ENCODE measurements at regions not wholly inside any gene's neighbourhood (a gene's known extent, or its start where the extent isn't known, plus 50 kb on each side); places are given as distances from the start of the nearest gene placed in this dataset.

DNA sequence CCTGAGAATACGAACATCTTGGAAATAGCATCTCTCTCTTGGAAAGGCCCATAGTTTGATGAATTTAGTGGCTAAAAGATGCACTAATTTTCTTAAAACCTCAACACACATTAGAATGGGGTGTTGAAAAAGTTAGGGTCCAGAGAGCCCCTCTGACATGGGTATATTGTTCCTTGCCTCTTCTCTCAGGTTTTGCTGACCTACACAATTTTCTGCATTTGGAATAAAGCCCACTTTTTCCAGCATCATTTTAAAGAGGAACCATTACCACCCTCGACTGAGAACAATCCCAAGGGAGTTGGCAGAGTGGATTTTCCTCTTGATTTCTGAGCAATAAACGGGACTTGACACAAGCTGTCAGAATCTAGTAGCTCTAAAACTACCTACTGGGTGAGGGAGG is 156.1 kb downstream of the PMP22 start:
- no peak for DNase-seq

DNA sequence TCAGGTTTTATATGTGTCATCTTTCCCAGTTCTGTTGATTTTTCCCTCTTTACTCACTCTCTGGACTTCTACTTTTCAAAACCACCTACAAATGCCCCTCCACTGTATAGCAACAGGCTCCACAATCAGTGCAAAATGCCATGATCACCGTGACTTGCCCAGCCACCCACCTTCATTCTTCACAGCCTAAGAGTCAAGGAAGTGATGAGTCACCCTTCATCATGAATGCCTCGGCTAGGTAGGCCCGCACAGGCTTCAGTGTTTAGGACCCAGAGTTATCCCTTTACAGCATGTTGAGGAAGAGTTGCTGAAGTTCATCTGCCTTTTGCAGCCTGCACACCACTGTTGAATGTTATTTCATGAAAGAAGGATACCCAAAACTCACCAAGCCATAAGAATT is 158.6 kb downstream of the PMP22 start:
- DNase-seq: no peak

DNA sequence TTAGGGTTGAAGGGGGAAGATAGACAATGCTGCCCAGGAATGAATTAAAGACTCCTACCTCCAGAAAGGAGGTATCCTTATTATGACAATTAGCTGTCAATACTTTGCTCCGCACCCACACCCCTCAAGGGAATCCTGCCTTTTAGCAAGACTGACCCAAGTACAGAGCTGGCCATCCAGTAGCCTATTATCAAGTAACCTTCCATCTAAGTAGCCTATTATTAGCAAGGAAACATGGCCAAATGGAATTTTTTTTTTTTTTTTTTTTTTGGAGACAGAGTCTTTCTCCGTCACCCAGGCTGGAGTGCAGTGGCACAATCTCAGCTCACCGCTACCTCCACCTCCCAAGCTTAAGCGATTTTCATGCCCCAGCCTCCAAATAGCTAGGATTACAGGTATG is 161.3 kb downstream of the PMP22 start:
- no peak for DNase-seq

DNA sequence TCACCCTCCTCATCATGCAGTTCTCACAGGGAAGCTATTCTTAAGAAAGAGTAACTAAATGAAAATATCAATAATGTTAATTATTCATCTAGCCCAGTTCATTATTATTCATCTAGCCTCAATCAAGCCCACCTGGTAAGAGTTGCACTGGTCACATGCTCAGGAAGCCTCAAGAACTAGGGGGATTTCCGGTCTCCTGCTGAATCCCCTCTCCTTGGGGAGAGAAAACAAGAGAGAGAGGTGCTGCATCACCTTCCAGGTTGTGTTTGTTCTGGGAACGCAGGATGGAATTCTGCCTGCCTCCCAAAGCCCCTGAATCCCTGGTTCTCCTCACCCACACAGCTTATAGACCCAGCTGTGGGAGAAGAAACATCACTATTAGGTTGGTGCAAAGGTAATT is 164.0 kb downstream of the PMP22 start:
- DNase-seq: no peak

DNA sequence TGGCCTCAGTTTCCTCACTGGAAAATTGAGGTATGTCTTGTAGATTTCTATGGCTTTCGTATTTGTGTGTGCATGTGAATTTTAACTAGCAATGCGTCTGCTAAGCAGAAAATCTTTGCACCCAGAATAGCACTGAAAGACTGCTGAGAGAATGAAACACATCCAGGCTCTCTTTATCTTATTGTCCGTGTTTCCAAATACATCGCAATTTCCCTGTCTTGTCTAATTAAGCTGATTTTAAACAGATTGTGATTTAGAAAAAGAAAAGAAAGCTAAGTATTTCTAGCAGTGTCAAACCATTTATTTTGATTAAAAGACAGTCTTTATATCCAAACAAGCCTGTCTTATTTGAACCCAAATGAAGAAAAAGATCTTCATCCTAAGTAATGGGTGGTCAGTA is 168.6 kb downstream of the PMP22 start:
- DNase-seq: no peak

DNA sequence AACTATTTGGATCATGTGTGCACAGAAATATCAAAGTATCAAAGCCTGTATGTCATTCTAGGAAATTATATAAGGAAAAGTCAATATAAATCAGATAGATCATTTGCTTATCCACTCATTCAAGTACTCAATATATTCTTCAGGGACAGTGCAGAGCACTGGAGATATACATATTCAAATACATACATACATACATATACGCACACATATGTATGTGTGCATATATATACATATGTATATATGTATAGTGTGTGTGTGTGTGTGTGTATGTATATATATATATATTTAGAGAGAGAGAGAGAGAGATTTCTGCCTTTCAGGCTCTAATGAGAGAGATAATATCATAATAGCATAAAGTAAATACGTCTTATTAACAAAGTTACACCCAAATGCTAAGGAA is 169.2 kb downstream of the PMP22 start:
- DNase-seq: no peak

DNA sequence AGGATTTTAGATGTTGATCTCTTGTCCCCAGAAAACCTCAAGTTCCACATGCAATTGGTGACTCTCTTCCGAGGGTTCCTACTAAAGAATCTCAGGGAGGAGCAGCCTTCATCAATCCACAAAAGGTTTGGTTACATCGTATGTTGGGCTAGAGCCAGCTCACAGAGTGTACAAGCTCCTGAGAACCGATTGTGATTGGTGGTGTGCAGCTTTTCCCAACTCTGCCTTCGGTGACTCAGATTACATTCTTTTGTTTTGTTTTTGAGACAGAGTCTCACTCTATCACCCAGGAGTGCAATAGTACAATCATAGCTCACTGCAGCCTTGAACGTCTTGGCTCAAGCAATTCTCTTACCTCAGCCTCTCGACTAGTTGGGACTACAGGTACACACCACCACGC is 172.4 kb downstream of the PMP22 start:
- no peak for DNase-seq

DNA sequence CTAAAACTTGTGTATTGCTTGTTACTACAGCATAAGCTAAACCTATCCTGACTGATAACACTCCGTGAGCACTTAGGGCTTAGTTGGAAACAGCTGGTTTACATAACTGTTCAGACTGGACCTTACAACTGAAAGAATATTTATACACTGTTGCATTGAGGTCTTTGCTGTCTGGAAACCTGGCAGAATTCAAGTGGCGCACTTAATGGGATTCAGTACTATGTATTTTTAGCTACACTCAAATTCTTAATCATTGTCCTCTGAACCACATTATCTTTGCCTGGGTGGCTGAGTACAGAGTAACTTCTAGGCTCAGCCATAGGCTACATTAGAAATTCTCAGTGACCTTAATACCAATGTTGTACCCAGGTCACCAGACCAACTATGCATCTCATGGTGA is 172.9 kb downstream of the PMP22 start:
- DNase-seq: no peak

DNA sequence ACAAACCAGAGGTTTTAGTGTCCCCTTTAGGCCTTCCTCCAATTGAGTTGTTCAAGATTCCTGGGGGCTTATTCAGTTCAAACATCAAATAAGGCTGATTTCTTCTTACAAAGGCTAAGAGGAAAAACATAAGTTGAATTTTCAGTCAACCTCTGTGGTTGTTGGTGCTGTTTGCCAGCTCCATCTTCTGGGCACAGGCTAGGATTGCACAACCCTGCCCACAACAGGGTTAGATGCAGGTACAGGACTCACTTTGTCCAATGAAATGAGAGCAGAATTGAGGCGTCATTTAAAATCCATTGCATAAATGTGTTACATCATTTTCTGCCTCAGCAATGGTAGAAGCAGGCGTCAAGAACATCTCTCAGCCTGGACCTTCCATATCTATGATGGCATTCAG is 173.3 kb downstream of the PMP22 start:
- DNase-seq: no peak

DNA sequence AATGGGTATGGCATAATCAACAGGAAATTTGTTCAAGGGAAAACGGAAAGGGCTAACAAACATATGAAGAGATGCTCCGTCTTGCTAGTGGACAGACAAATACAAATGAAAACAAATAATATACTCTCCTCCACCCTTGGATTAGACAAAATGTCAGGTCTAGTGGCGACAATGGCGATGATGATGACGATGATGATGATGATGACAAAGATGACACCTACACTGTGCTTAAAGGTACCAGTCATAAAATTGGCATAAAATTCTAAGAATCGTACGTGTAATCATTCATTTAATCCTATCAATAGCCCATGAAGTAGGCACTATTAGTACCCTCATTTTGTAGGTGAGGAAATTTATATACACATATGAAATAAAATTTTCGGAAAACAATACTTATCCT is 174.6 kb downstream of the PMP22 start:
- no peak for DNase-seq

DNA sequence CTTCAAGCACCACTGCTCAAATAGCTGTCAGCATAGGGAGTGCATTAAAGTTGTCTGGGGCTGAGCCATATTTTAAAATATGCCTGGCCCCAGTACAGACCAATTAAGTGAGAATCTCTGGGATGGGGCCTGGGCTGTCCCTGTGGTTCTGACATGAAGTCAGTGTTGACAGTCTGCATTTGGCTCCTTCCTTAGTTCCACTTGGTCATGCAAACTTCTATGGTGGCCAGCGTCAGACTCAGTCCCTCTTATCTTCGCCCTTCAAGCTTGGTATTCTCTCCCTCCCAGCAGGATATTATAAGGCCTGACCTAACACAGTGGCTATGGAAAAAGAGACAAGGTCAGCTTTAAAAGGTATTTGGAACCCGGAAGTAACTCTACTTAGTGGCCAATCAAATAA is 177.2 kb downstream of the PMP22 start:
- no peak for DNase-seq

DNA sequence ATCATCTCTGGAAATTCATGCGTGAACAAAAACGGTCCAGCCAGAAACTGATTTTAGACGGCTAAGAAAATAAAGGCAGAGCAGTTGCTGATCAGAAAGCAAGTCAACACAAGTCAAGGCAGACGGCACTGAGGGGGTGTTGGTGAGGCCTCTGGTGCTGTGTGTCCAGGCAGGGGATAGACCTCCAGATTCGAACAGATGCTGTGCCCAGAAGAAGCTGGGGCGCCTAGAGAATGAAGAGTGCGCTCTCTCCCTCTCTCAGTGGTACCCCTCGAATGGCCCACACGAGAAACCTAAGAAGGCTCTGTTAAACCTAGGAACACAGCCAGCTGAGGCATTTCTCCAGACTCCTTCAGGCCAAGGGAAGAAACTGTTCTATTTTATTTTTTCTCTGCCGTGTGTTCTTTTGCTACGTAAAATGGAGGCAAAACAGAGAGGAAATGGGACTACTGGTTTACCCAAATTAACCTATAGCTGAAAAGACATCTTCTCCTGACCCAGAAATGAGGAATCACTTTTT is 178.3 kb downstream of the PMP22 start:
- DNase-seq: no peak

DNA sequence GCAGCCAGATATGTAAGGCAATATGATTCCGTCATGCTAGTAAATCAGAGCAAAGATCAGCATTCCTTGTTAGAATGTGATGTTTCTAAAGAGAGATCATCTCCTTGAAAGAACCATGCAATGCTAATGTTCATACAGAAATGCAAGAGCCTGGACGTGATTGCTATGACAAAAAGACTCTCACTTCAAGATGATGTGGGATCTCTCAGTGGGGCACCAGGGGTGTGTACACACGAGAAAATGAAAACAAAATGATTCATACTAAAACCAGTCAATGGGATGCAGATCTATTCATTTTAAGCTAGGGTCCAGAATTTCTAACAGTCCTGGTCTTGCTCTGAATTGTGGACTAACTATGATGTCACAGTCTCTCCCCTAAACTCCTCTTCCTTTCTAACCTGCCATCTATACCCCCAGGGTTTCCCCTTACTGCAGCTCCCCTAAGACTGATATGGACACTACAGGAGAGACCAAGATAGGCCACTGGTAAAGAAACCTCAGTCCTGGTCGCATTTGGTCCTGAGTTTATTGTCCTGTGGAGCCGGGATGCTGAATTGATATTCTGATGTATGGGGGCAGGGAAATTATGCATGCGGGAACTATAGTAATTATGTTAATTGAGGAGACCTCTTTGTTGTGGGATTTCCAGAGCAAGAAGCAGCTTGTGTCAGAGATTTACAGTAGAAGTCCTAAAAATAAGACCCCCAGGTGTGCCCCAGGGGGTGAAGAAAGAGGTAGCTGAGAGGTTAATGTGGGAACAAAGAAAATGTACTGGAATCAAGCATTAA is 179.0 kb downstream of the PMP22 start:
- DNase-seq: no peak

DNA sequence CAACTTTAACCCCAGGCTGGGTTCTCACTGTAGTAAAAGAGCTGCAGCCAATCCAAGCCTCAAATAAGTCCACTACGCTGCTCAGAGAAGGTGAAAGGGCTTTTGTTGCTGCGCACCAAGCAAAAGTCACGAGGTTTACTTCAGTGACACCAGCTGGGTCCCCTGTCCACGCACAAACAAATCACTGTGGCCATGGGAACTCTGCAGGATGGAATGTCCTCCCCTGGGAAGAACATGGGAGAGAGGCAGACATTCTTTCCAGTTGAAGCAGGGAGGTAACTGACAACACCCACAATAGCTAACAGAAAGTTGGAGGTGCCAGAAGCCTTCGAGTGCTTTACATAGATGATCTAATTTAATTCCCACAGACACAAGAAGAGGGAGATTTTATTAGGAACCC is 181.9 kb downstream of the PMP22 start:
- no peak for DNase-seq

DNA sequence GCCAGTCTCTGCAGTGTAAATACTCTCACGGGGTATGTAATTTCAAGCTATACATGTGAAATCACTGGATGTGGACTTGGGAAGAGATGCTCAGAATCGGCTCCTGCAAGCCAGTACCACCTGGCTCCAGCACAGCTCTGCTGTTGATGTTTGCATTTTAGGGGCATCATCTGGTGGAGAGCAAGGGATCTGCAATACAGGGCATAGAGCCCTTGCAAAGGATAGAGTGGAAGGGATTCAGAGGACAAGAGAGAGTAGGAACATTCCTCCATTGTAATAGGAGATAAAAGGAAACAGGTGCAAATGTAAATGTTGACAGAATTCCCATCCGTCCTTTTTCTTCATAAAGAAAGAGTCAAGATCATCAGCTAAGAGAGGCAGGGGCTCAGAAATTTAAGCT is 184.1 kb downstream of the PMP22 start:
- no peak for DNase-seq

DNA sequence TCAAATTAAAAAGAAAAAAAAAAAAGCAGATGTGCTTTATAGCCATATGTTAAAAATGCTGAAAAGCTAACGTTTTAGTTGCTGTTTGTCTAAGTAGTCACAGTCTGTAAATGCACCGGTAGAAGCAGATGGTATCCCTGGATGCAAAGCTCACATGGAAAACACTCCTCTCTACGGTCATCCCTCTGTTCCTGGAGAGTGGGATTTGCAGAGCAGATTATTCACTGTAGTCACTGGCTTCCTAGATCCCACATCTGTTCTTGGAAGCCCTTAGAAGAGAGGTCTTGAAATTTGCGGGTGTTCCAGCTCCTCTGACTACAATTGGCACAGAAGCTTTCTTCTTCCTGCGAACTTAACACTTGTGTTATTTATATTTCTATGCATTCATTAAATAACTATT is 186.6 kb downstream of the PMP22 start:
- DNase-seq: no peak

DNA sequence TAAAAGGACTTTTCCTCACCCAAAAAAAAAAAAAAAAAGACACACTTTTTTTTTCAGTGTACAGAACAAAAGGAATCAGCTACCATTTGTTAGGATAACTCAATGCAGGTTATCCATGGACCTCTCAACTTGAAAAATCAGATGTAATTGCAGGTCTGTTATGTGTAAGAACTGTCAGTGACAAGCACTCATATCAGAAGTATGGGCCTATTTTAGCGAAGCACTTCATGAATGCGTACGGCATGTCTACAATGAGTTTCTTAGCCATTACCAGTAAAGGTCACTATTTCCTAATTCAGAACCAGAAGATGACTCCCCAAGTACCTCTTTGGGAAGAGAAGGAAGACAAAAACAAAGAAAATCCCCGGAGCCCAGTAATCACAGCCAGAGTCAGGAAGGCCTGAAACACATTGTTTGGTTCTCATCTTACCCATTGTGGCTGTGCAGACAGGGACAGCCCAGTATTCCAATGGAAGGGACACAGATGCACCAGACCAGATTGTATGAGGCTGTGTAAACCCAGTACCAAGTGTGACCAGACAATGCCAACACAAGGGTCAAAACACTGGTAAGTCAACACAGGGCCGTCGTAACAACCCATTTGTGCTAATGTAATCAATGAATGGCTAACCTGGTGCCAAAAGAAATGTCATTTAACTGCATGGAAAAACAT is 188.0 kb downstream of the PMP22 start:
- no peak for DNase-seq

DNA sequence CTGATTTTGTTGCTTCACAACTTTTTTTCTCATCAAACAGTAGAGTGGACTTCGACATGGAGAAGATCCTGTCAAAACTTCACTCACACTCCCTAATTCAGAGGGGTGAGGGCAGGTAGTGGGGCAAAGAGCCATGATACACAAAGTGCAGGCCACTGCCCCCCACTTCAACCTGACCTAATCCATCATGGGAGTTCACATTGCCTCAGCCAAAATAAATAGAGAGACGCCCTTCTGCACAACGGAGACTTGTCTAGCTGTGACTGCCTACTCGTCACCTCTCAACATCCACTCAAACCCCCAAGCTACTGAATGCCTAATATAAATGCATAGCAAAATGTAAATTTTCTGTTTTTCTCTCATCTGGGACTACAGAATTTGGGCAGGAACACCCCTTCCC is 213.2 kb downstream of the PMP22 start:
- DNase-seq: no peak

DNA sequence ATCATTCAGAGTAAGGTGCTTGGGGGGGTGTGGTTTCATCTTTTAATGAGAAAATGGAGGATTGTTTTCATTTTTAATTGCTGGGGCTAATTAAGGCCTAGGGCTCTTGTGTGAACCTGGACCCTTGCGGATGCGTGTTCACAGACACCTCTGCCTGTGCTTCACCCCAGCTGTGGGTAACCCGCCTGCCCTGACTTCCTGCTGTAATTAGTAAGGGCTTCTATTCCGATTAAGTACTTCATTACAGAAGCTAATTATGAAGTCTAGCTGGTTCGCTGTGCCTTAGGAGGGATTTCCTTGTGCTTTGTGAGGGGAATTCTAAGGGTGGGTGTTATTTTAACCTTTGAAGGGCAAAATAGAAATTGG is 215.3 kb downstream of the PMP22 start:
- no peak for DNase-seq

DNA sequence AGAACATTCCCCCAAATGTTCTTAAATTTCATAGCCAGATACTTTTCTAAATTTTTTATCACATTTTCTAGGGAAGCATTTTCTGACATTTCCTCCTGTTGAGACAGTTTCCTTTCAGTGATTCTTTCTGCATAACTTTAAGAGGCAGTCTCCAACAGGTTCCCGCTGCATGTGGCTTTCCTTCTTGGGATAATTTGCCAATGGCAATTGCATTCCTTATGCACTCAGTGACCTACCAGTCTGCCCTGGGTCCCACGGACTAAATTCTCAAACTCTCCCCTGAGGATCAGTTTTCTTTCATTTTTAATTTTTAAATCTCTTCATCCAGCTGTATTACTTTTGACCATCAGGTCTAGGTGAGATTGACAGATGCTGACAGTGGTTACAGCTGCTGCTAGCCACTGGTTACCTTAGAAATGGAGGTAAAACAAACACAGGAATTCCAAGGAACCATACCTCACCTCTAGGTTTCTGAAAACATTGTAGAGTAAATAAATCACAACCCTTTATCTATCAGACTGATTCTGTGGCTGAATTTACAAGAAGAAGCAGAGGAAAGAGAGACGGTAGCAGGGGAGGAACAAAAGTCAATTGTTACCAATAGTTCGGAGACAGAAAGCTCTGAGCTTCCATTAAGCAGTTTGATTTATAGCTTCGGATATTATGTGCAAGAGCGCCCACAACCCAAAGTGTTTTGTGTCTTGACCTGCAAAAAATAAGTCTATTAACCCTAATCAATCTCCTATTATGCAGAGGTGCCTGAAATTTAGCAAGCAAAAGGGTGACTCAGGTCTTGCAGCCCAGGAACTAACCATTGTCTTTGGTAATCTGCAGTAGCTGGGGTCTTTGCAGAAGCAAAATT is 216.0 kb downstream of the PMP22 start:
- no peak for DNase-seq

DNA sequence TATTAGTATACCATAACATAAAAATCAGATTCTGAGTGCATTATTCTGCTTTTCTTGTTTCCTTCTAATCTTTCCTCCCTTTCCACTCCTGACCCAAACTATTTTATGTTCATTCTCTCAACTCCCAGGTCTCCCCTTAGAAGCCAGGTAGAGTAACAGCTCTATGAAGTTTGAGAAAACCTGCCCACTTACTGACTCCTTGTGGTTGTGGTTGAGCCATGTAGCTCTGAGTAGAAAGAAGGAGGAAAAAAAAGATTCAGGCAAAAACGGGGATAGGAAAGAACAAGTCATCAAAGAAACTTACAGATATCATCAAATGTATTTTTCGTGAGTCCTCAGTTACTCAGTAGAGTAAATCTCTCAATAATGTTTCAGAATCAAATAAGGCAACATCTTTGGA is 216.7 kb downstream of the PMP22 start:
- no peak for DNase-seq

DNA sequence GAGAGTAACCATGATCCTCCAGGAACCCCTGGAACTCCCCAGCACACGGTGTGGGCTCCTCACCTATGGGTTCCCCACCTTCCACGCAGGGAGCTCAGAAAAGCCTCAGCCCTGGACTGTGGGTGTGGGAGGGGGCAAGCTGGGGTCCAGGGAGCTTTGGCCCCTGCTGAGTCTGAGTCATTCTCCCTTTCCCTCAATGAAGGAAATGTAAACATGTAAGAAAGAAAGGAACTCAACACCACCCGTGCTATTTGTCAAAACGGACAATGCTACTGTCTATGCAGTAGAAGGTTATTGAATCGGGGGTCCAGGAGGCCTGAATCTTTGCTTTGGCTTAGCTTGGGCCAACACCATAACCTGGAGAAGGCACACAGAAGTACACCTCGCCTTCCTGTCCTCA is 222.8 kb downstream of the PMP22 start:
- no peak for DNase-seq

DNA sequence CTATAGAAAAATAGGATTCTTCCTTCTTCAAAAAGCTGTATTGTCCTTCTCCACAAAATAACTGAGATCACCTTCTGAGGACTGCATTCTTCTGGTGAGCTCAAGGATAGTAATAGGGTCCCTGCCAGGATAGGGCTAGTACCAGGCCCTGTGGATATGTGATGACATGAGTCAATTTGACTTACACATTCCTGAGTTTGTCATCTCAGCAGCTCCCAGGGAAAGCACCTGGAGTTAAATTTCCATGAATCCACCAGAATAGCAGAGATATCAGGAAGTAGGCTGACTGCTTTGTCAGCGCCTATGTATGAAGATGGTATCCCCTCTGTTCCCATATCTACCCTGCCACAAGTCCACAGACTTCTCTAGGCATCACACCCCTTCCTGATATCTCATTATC is 225.8 kb downstream of the PMP22 start:
- no peak for DNase-seq

DNA sequence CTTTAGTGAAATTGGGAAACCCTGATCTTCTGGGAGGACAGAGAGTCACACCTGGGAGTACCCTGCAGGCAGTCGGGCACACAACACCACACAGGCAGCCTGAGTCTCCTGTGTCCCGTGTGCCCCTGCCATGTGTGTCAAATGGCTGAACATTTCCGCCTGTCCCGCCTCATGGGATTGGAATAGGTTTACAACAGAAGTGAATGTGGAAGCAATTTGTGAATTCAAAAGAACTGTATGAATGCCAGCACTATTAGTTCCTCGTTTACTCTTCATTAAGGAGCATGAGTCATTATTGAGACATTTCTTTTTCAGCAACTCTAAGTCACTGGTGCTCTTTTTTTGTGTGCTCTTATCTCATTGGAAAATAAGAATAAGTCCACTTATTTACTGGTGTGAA is 226.5 kb downstream of the PMP22 start:
- no peak for DNase-seq

Data from OCI-M1 (cell line).